ENCODE measurements at regions not wholly inside any gene's neighbourhood (a gene's known extent, or its start where the extent isn't known, plus 50 kb on each side); places are given as distances from the start of the nearest gene placed in this dataset.

GRCh38 chr20:40746251-40746650 lies 57.2 kb upstream of the MAFB start:
- Histone ChIP-seq H3F3A (ENCODE audit: control insufficient read depth, insufficient read depth) (no peaks in the 10 kb centered on the region), H3K79me2 (ENCODE audit: control insufficient read depth, low read length) (no peaks in the 10 kb centered on the region), H4K20me1 (ENCODE audit: control insufficient read depth, insufficient read depth, low read depth, low read length) (no peaks in the 10 kb centered on the region), H3K4me1 (ENCODE audit: control insufficient read depth, low read length) (peaks cover 53% of the 10 kb centered on the region), H3K4me3 (ENCODE audit: low read length) (no peak overlapping the region), H3K36me3 (ENCODE audit: control insufficient read depth, low read length) (no peaks in the 10 kb centered on the region), H3K9me3 (ENCODE audit: control insufficient read depth, insufficient read depth, low read length) (no peaks in the 10 kb centered on the region), H3K9me2 (replicated peaks; ENCODE audit: control insufficient read depth, low read length) (no peaks in the 10 kb centered on the region), H3K4me2 (ENCODE audit: low read length) (no peak overlapping the region), H3K27me3 (ENCODE audit: control insufficient read depth, low read length) (no peaks in the 10 kb centered on the region), H3K27ac (ENCODE audit: low read depth, low read length) (no peak overlapping the region)
- TF ChIP-seq CTCF (IDR thresholded peaks at IDR 0.05; ENCODE audit: low read depth, low read length, poor library complexity, severe bottlenecking): no peak
- TF ChIP-seq EZH2phosphoT487 (IDR thresholded peaks at IDR 0.05; ENCODE audit: borderline replicate concordance, low read length): no peak

- H3K4me3 ChIP-seq (ENCODE audit: low read length): no peak overlapping the region
- no peaks in the 10 kb centered on the region for H3K9me2 ChIP-seq (replicated peaks; ENCODE audit: control insufficient read depth, low read length)
- H3K27ac ChIP-seq (ENCODE audit: low read depth, low read length): no peak overlapping the region
- no peaks in the 10 kb centered on the region for H3K79me2 ChIP-seq (ENCODE audit: control insufficient read depth, low read length)
- H3K4me1 ChIP-seq (ENCODE audit: control insufficient read depth, low read length): peaks cover 36% of the 10 kb centered on the region
- no peak overlapping the region for H3K4me2 ChIP-seq (ENCODE audit: low read length)
- no peaks in the 10 kb centered on the region for H3K27me3 ChIP-seq (ENCODE audit: control insufficient read depth, low read length)
- H3K36me3 ChIP-seq (ENCODE audit: control insufficient read depth, low read length): no peaks in the 10 kb centered on the region
- no peaks in the 10 kb centered on the region for H4K20me1 ChIP-seq (ENCODE audit: control insufficient read depth, insufficient read depth, low read depth, low read length)
- TF ChIP-seq EZH2phosphoT487 (IDR thresholded peaks at IDR 0.05; ENCODE audit: borderline replicate concordance, low read length): no peak
- TF ChIP-seq CTCF (IDR thresholded peaks at IDR 0.05; ENCODE audit: low read depth, low read length, poor library complexity, severe bottlenecking): no peak
- H3K9me3 ChIP-seq (ENCODE audit: control insufficient read depth, insufficient read depth, low read length): no peaks in the 10 kb centered on the region
- no peaks in the 10 kb centered on the region for H3F3A ChIP-seq (ENCODE audit: control insufficient read depth, insufficient read depth)
Observed at GRCh38 chr20:40748182-40748581, 59.1 kb upstream of the MAFB start.

DNA sequence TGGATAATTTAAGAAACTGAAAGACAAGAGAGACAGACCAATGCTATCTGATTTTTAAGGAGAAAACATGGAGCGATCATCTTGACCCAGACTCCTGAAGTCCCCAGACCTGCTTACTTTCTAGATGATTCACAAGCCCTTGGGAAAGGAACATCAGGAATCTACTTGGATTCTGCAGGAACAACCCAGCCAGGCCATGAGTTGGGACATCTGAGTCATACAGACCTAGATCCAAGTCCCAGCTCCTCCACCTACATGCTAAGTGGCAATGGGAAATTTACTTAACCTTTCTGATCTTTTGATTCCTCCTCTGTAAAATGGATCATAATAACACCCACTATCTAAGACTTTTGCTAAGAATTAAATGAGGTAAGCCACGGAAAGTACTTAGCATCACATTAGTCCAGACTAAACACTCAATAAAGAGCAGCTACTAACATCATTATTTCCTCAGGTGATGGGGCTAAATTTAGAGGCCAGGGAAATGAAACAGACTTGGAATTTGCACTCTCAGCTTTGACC lies 61.0 kb upstream of the MAFB start:
- Histone ChIP-seq H3K9me3 (ENCODE audit: control insufficient read depth, insufficient read depth, low read length) (no peaks in the 10 kb centered on the region), H3K79me2 (ENCODE audit: control insufficient read depth, low read length) (no peaks in the 10 kb centered on the region), H3K4me2 (ENCODE audit: low read length) (no peak overlapping the region), H3K4me3 (ENCODE audit: low read length) (no peak overlapping the region), H3K4me1 (ENCODE audit: control insufficient read depth, low read length) (peaks cover 18% of the 10 kb centered on the region), H3F3A (ENCODE audit: control insufficient read depth, insufficient read depth) (no peaks in the 10 kb centered on the region), H4K20me1 (ENCODE audit: control insufficient read depth, insufficient read depth, low read depth, low read length) (no peaks in the 10 kb centered on the region), H3K27ac (ENCODE audit: low read depth, low read length) (no peak overlapping the region), H3K27me3 (ENCODE audit: control insufficient read depth, low read length) (no peaks in the 10 kb centered on the region), H3K9me2 (replicated peaks; ENCODE audit: control insufficient read depth, low read length) (no peaks in the 10 kb centered on the region), H3K36me3 (ENCODE audit: control insufficient read depth, low read length) (no peaks in the 10 kb centered on the region)
- no peak for TF ChIP-seq EZH2phosphoT487 (IDR thresholded peaks at IDR 0.05; ENCODE audit: borderline replicate concordance, low read length)
- TF ChIP-seq CTCF (IDR thresholded peaks at IDR 0.05; ENCODE audit: low read depth, low read length, poor library complexity, severe bottlenecking): no peak
